Endothelial cell of umbilical vein (primary cell): ENCODE measurements at regions not wholly inside any gene's neighbourhood (a gene's known extent, or its start where the extent isn't known, plus 50 kb on each side); places are given as distances from the start of the nearest gene placed in this dataset.

Experiments used
- CTCF ChIP-seq, 2 donors: IDR thresholded peaks; 1 replicate in 1 of 2; 2 replicates in 1 of 2; pipeline ENCODE4 v1.5.1; 2011; ENCODE audit warnings: low read length in 2 of 2, mild to moderate bottlenecking in 2 of 2, moderate library complexity in 2 of 2, control low read depth in 1 of 2, inconsistent platforms in 1 of 2, low read depth in 1 of 2; ENCODE audit not compliant: insufficient read depth in 1 of 2; ENCODE audit errors: extremely low read depth in 1 of 2
- MYC ChIP-seq: IDR thresholded peaks from one replicate; pipeline ENCODE4 v1.6.1; 2011; ENCODE audit warnings: mild to moderate bottlenecking, low read depth, low read length
- POLR2A ChIP-seq: IDR thresholded peaks from 2 replicates; pipeline ENCODE4 v1.6.1; 2012; ENCODE audit warnings: low read depth, mild to moderate bottlenecking, control low read depth, low read length

GRCh38 chr3:162195147-162195546, 698.5 kb downstream of the OTOL1 start:
- no peak for TF ChIP-seq CTCF (IDR thresholded peaks at IDR 0.05; ENCODE audit: extremely low read depth in 1 of 2, insufficient read depth in 1 of 2, low read depth in 1 of 2, low read length in 2 of 2)
- TF ChIP-seq MYC: no peak
- TF ChIP-seq POLR2A: no peak
